ENCODE measurements at regions not wholly inside any gene's neighbourhood (a gene's known extent, or its start where the extent isn't known, plus 50 kb on each side); places are given as distances from the start of the nearest gene placed in this dataset.

GRCh38 chr2:8277921-8278571 lies 403.8 kb upstream of the ID2 start:
- DNase-seq, result no peak

GRCh38 chr2:8278709-8279354 lies 403.0 kb upstream of the ID2 start:
- no peak for DNase-seq

- DNase-seq, result no peak
Measured at GRCh38 chr2:8279506-8279905, 402.4 kb upstream of the ID2 start.

GRCh38 chr2:8281234-8281633 lies 400.6 kb upstream of the ID2 start:
- DNase-seq, result no peak

- no peak for DNase-seq
Measured at GRCh38 chr2:8281950-8282857, 399.7 kb upstream of the ID2 start.

GRCh38 chr2:8282858-8283252 lies 399.0 kb upstream of the ID2 start:
- DNase-seq, result no peak

GRCh38 chr2:8285081-8285480 lies 396.8 kb upstream of the ID2 start:
- no peak for DNase-seq

GRCh38 chr2:8285898-8286297 lies 396.0 kb upstream of the ID2 start:
- no peak for DNase-seq

- DNase-seq, result no peak
Measured at GRCh38 chr2:8288206-8288605, 393.6 kb upstream of the ID2 start.

GRCh38 chr2:8289111-8289510 lies 392.7 kb upstream of the ID2 start:
- no peak for DNase-seq

GRCh38 chr2:8290771-8291352 lies 391.0 kb upstream of the ID2 start:
- no peak for DNase-seq

GRCh38 chr2:8296306-8296705 lies 385.6 kb upstream of the ID2 start:
- DNase-seq, result no peak

- DNase-seq, result no peak
Measured at GRCh38 chr2:8297376-8298231, 384.3 kb upstream of the ID2 start.

- no peak for DNase-seq
Measured at GRCh38 chr2:8298783-8299182, 383.1 kb upstream of the ID2 start.

- DNase-seq, result no peak
Measured at GRCh38 chr2:8300216-8300615, 381.6 kb upstream of the ID2 start.

- no peak for DNase-seq
Measured at GRCh38 chr2:8300905-8301304, 381.0 kb upstream of the ID2 start.

- DNase-seq, result no peak
Measured at GRCh38 chr2:8303322-8303832, 378.5 kb upstream of the ID2 start.

GRCh38 chr2:8304821-8305766 lies 376.8 kb upstream of the ID2 start:
- DNase-seq, result no peak

- DNase-seq, result no peak
Measured at GRCh38 chr2:8306530-8307351, 375.1 kb upstream of the ID2 start.

- no peak for DNase-seq
Measured at GRCh38 chr2:8307606-8308180, 374.2 kb upstream of the ID2 start.

Data from NCI-H1092 (cell line).